CD4-positive, alpha-beta T cell (primary cell): ENCODE measurements at regions not wholly inside any gene's neighbourhood (a gene's known extent, or its start where the extent isn't known, plus 50 kb on each side); places are given as distances from the start of the nearest gene placed in this dataset.

Experiments
- ATAC-seq: fragments of 200-7000 bp; cut with Tn5 transposase; one replicate; pipeline ENCODE4 v1.10.0; 2022; ENCODE audit warnings: mild to moderate bottlenecking; ENCODE audit not compliant: poor library complexity
- CTCF ChIA-PET: fragments of 350-600 bp; sonication (Branson Sonifier 250); formaldehyde crosslinking; loops from one replicate; lab custom pipeline; 2021; ENCODE audit warnings: antibody characterized with exemption, inconsistent platforms; lab: Charles Lee
- POLR2A ChIA-PET: fragments of 350-600 bp; sonication (Branson Sonifier 250); formaldehyde crosslinking; loops from one replicate; lab custom pipeline; 2021; ENCODE audit warnings: antibody characterized with exemption, inconsistent platforms; lab: Charles Lee
- DNase-seq, 14 experiments: peaks; one replicate each; pipeline ENCODE4 v3.0.0-alpha.2; 2013 to 2020; ENCODE audit warnings: mixed read lengths in 2 of 14
- H3K27ac ChIP-seq, 2 donors: one replicate each; pipeline versions ENCODE4 v1.5.1 to v1.7.0; 2013; ENCODE audit warnings: low read length in 2 of 2, low read depth in 1 of 2, mild to moderate bottlenecking in 1 of 2
- H3K27me3 ChIP-seq, 2 experiments: 1 replicate in 1 of 2; 2 replicates in 1 of 2; pipeline versions ENCODE4 v1.6.1 to v1.7.0; 2013; ENCODE audit warnings: low read length in 2 of 2, control low read depth in 1 of 2, mild to moderate bottlenecking in 1 of 2, moderate library complexity in 1 of 2; ENCODE audit not compliant: insufficient read depth in 2 of 2, control insufficient read depth in 1 of 2
- H3K36me3 ChIP-seq: one replicate; pipeline ENCODE4 v1.6.1; 2013; ENCODE audit warnings: low read length, control low read depth; ENCODE audit not compliant: insufficient read depth
- H3K4me1 ChIP-seq: one replicate; pipeline ENCODE4 v1.6.1; 2013; ENCODE audit warnings: low read length, control low read depth; ENCODE audit not compliant: insufficient read depth
- H3K4me3 ChIP-seq: one replicate; pipeline ENCODE4 v1.5.1; 2013; ENCODE audit warnings: mild to moderate bottlenecking, low read length, moderate library complexity
- H3K9me3 ChIP-seq, 2 experiments: 1 replicate in 1 of 2; 2 replicates in 1 of 2; pipeline versions ENCODE4 v1.6.1 to v1.7.0; 2013; ENCODE audit warnings: low read length in 2 of 2, mild to moderate bottlenecking in 2 of 2, control low read depth in 1 of 2, moderate library complexity in 1 of 2; ENCODE audit not compliant: control insufficient read depth in 1 of 2, insufficient read depth in 1 of 2
- H3K27ac Mint-ChIP-seq: one replicate; pipeline ENCODE4 v1.8.0; 2020; ENCODE audit warnings: mixed read lengths
- H3K27me3 Mint-ChIP-seq: one replicate; pipeline ENCODE4 v1.8.0; 2021; ENCODE audit warnings: mixed read lengths
- H3K36me3 Mint-ChIP-seq: one replicate; pipeline ENCODE4 v1.8.0; 2021; ENCODE audit warnings: low read depth, mixed read lengths
- H3K4me1 Mint-ChIP-seq: one replicate; pipeline ENCODE4 v1.8.0; 2021; ENCODE audit warnings: low read depth, mixed read lengths
- H3K4me3 Mint-ChIP-seq: one replicate; pipeline ENCODE4 v1.8.0; 2020; ENCODE audit warnings: mild to moderate bottlenecking, mixed read lengths
- H3K9me3 Mint-ChIP-seq: one replicate; pipeline ENCODE4 v1.8.0; 2020; ENCODE audit warnings: mixed read lengths
- intact Hi-C, 2 experiments: fragments of 100-400 bp; cut with DNase I in 1 of 2; cut with micrococcal nuclease in 1 of 2; formaldehyde crosslinking; loops; one replicate each; pipeline versions ENCODE4 v1.15.1 to v1.9.0; 2023 to 2025; cut with DNase I, micrococcal nuclease
- TF ChIP-seq, protein P1 (sequence below): fragments of 200-600 bp; IDR thresholded peaks from one replicate; pipeline ENCODE4 v1.8.0; 2022; ENCODE audit warnings: antibody characterized with exemption, mild to moderate bottlenecking

DNA sequence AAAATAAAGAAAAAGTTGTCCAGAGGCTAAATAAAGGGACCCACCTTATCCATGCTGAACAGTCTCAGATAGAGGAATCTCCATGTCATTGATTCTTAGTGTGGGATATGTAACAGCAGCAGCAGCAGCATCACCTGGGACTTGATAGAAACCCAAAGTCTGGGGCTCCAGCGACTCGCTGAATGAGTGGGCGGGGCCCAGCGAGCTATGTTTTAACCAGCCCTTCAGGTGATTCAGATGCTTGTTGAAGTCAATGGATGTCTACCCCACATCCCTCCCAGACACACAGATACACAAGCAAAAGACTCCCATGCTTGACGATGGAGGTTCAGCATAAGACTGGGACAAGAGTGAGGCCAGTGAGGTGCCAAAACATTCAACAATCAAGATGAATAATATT lies 298.6 kb downstream of the UBE3D start:
- Mint-ChIP-seq H3K4me3 (no peak overlapping the region), H3K27me3 (no peaks in the 10 kb centered on the region), H3K4me1 (no peaks in the 10 kb centered on the region), H3K9me3 (no peaks in the 10 kb centered on the region), H3K27ac (no peak overlapping the region), H3K36me3 (no peaks in the 10 kb centered on the region)
- DNase-seq (no peak), ATAC-seq (no peak)
- Histone ChIP-seq H3K27me3 (no peaks in the 10 kb centered on the region), H3K27ac (no peak overlapping the region), H3K36me3 (no peaks in the 10 kb centered on the region), H3K9me3 (no peaks in the 10 kb centered on the region), H3K4me1 (no peaks in the 10 kb centered on the region), H3K4me3 (no peak overlapping the region)
- ChIA-PET CTCF (no interaction called here), POLR2A (no interaction called here)
- intact Hi-C loops = no loop called here
- TF ChIP-seq, protein P1, sequence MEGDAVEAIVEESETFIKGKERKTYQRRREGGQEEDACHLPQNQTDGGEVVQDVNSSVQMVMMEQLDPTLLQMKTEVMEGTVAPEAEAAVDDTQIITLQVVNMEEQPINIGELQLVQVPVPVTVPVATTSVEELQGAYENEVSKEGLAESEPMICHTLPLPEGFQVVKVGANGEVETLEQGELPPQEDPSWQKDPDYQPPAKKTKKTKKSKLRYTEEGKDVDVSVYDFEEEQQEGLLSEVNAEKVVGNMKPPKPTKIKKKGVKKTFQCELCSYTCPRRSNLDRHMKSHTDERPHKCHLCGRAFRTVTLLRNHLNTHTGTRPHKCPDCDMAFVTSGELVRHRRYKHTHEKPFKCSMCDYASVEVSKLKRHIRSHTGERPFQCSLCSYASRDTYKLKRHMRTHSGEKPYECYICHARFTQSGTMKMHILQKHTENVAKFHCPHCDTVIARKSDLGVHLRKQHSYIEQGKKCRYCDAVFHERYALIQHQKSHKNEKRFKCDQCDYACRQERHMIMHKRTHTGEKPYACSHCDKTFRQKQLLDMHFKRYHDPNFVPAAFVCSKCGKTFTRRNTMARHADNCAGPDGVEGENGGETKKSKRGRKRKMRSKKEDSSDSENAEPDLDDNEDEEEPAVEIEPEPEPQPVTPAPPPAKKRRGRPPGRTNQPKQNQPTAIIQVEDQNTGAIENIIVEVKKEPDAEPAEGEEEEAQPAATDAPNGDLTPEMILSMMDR = no peak

DNA sequence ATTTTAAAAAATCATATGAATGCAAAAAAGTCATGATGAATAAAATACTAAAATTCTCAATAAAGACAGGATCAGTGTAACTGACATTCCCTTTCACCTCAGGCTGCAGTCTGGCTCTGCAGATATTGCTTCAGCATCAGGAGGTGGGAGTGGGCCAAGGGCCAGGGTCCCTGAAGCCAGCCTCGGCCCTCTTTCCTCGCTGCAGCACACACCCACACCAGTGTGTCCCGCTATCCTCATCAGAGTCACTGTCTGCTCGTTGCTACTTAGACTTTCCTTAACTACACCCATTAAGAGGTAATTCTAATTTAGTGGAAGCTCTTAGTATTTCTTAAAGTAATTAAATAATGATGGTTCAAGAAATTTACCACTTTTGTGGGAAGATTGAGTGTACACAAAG lies 298.2 kb downstream of the UBE3D start:
- Histone ChIP-seq H3K4me1 (no peaks in the 10 kb centered on the region), H3K27me3 (no peaks in the 10 kb centered on the region), H3K27ac (no peak overlapping the region), H3K4me3 (no peak overlapping the region), H3K36me3 (no peaks in the 10 kb centered on the region), H3K9me3 (no peaks in the 10 kb centered on the region)
- TF ChIP-seq, protein P1 = no peak
- Mint-ChIP-seq H3K27ac (no peak overlapping the region), H3K27me3 (no peaks in the 10 kb centered on the region), H3K36me3 (no peaks in the 10 kb centered on the region), H3K4me1 (no peaks in the 10 kb centered on the region), H3K4me3 (no peak overlapping the region), H3K9me3 (no peaks in the 10 kb centered on the region)
- DNase-seq (no peak), ATAC-seq (no peak)
- intact Hi-C loops = no loop called here
- POLR2A ChIA-PET = no interaction called here
- CTCF ChIA-PET = no interaction called here

DNA sequence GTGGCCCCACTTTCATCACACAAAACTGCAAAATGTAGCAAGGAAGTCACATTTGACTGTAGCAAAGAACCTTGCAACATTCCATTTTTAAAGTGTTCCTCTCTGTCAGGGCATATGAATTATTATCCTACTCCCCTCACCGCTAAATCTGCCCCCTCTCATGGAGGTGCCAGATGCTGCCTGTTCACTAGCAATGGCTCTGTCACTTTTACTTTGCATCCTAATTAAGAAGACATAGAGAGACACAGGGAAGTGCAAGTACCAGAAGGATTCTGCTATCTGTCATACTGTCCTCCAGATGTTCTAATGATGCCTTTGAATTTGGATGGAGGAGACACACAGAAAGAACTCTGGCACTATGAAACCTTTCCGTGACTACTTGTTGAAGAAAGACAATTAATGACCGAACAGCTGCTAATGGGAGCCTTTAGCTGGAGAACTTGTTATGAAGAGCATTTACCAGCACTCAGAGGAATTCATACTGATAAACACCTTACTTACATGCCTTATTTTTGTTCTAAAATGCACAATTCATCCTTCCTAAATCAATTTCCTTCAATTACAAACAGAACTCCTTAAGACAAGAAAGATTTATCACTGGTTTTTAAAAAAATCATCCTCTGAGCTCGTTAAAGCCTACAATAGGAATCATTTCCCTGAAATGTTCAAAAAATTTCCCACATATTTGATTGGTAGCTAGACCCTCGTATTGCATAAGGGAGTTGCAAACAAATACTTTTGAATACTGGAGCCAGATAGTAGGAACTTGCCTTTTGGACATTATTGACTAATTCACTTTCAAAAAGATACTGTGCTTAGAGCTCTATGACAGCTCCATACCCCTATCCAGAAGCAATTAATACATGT lies 292.6 kb downstream of the UBE3D start:
- POLR2A ChIA-PET = no interaction called here
- Mint-ChIP-seq H3K9me3 (no peaks in the 10 kb centered on the region), H3K27me3 (no peaks in the 10 kb centered on the region), H3K4me3 (no peak overlapping the region), H3K4me1 (no peaks in the 10 kb centered on the region), H3K27ac (no peak overlapping the region), H3K36me3 (no peaks in the 10 kb centered on the region)
- intact Hi-C loops = no loop called here
- TF ChIP-seq, protein P1 = no peak
- no peaks in the 10 kb centered on the region for H3K9me3 ChIP-seq
- ATAC-seq (no peak), DNase-seq (no peak)
- H3K36me3 ChIP-seq = no peaks in the 10 kb centered on the region
- H3K27me3 ChIP-seq = no peaks in the 10 kb centered on the region
- no peak overlapping the region for H3K27ac ChIP-seq
- CTCF ChIA-PET = no interaction called here
- H3K4me3 ChIP-seq = no peak overlapping the region
- H3K4me1 ChIP-seq = no peaks in the 10 kb centered on the region
